K562 (cell line): ENCODE measurements at regions not wholly inside any gene's neighbourhood (a gene's known extent, or its start where the extent isn't known, plus 50 kb on each side); places are given as distances from the start of the nearest gene placed in this dataset.

Source experiments
- ATAC-seq: fragments of 200-7000 bp; cut with Tn5 transposase; 3 replicates; pipeline ENCODE4 v1.9.1; 2020; ENCODE audit warnings: moderate library complexity
- BruUV-seq: library from RNA; stranded (reverse); fragments of 400-500 nt; replicated peaks from 2 replicates; lab custom pipeline; 2021; lab: Mats Ljungman, UMichigan
- CTCF ChIA-PET: fragments of 300-600 bp; formaldehyde crosslinking; extraction: SDS; loops from one replicate; lab custom pipeline; 2021; ENCODE audit warnings: low intra/inter-chr PET ratio; lab: Yijun Ruan, JAX
- POLR2A ChIA-PET: fragments of 300-600, 350-650 bp; sonication (Branson Sonifier 250); formaldehyde crosslinking; extraction: SDS; loops from one replicate; lab custom pipeline; 2021; ENCODE audit warnings: antibody characterized with exemption, inconsistent platforms; lab: Yijun Ruan, JAX
- DNase-seq, 4 experiments: peaks; one replicate each; pipeline versions ENCODE4 v3.0.0 to v3.0.0-alpha.2; 2011 to 2018; ENCODE audit warnings: low spot score in 3 of 4, mixed read lengths in 3 of 4; ENCODE audit errors: extremely low read depth in 1 of 4
- FAIRE-seq: peaks from 2 replicates; lab custom pipeline; 2011; peaks lifted over from hg19 to GRCh38; lab: Jason Lieb, UNC
- H2AFZ ChIP-seq: 2 replicates; pipeline ENCODE4 v1.6.0; 2011; ENCODE audit warnings: low read depth, low read length, control low read depth, inconsistent platforms
- H3K27ac ChIP-seq: fragments of 200-600 bp; 3 replicates; pipeline ENCODE4 v1.8.0; 2011; ENCODE audit warnings: low read depth, mild to moderate bottlenecking, control low read depth, inconsistent platforms, low read length, moderate library complexity, mixed read lengths; ENCODE audit errors: extremely low read depth
- H3K27me3 ChIP-seq, 2 experiments: fragments of 300-600 bp in 1 of 2; 2 replicates in 1 of 2; 3 replicates in 1 of 2; pipeline versions ENCODE4 v1.6.0 to v1.8.0; 2011; ENCODE audit warnings: inconsistent platforms in 2 of 2, low read length in 2 of 2, mild to moderate bottlenecking in 1 of 2, mixed read lengths in 1 of 2, moderate library complexity in 1 of 2; ENCODE audit not compliant: control insufficient read depth in 2 of 2, insufficient read depth in 2 of 2
- H3K36me3 ChIP-seq: fragments of 300-600 bp; 3 replicates; pipeline ENCODE4 v1.8.0; 2011; ENCODE audit warnings: mild to moderate bottlenecking, low read length, inconsistent platforms; ENCODE audit not compliant: control insufficient read depth, insufficient read depth
- H3K4me1 ChIP-seq, 2 experiments: fragments of 200-600 bp in 1 of 2; replicated peaks in 1 of 2; 2 replicates in 1 of 2; 3 replicates in 1 of 2; pipeline versions ENCODE4 v1.5.1 to v1.8.0; 2011; ENCODE audit warnings: inconsistent platforms in 2 of 2, low read length in 2 of 2, mild to moderate bottlenecking in 1 of 2, mixed read lengths in 1 of 2, moderate library complexity in 1 of 2; ENCODE audit not compliant: control insufficient read depth in 2 of 2, insufficient read depth in 2 of 2
- H3K4me2 ChIP-seq: 2 replicates; pipeline ENCODE4 v1.6.1; 2011; ENCODE audit warnings: low read length, control low read depth, inconsistent platforms, mixed read lengths; ENCODE audit not compliant: insufficient read depth
- H3K4me3 ChIP-seq: fragments of 200-600 bp; sonication (generic), shearing (Covaris generic); 2 replicates; pipeline ENCODE4 v1.5.1; 2016; ENCODE audit warnings: control low read depth, inconsistent platforms
- H3K79me2 ChIP-seq: fragments of 200-600 bp; 3 replicates; pipeline ENCODE4 v1.8.0; 2011; ENCODE audit warnings: low read length, inconsistent platforms; ENCODE audit not compliant: control insufficient read depth, insufficient read depth
- H3K9ac ChIP-seq, 2 experiments: 2 replicates each; pipeline versions ENCODE4 v1.6.0 to v1.6.1; 2011; ENCODE audit warnings: low read depth in 2 of 2, low read length in 2 of 2, control low read depth in 1 of 2, inconsistent platforms in 1 of 2, mild to moderate bottlenecking in 1 of 2, mixed read lengths in 1 of 2; ENCODE audit not compliant: insufficient read depth in 1 of 2
- H3K9me1 ChIP-seq: one replicate; pipeline ENCODE4 v1.6.0; 2011; ENCODE audit warnings: inconsistent platforms, mild to moderate bottlenecking, low read length, moderate library complexity; ENCODE audit not compliant: control insufficient read depth, insufficient read depth
- H3K9me3 ChIP-seq: replicated peaks from 2 replicates; pipeline ENCODE4 v1.5.1; 2011; ENCODE audit warnings: low read depth, low read length, inconsistent platforms; ENCODE audit not compliant: control insufficient read depth, insufficient read depth
- H4K20me1 ChIP-seq: replicated peaks from 2 replicates; pipeline ENCODE4 v1.6.1; 2011; ENCODE audit warnings: low read length, inconsistent platforms, mixed read lengths; ENCODE audit not compliant: control insufficient read depth, insufficient read depth
- CC2D1A ChIP-seq: fragments of 450-650 bp; IDR thresholded peaks from 2 replicates; pipeline ENCODE4 v1.6.1; 2017; ENCODE audit warnings: mild to moderate bottlenecking
- NR2C2 ChIP-seq, 2 experiments: fragments of 200-800 bp in 1 of 2; sonication (Bioruptor generic) in 1 of 2; sonication (generic) in 1 of 2; formaldehyde crosslinking in 1 of 2; IDR thresholded peaks; 2 replicates each; pipeline versions ENCODE4 v1.6.1 to v1.8.0; 2016 to 2022; ENCODE audit warnings: mild to moderate bottlenecking in 1 of 2, missing compliant biosample characterization in 1 of 2, missing genetic modification characterization in 1 of 2, missing genetic modification reagents in 1 of 2
- REST ChIP-seq, 2 experiments: fragments of 450-650 bp; formaldehyde crosslinking in 1 of 2; IDR thresholded peaks; 2 replicates each; pipeline versions ENCODE4 v1.4.0 to v1.6.1; 2014 to 2020; ENCODE audit warnings: mild to moderate bottlenecking in 2 of 2, borderline replicate concordance in 1 of 2, low read depth in 1 of 2
- TEAD4 ChIP-seq, 2 experiments: sonication (generic) in 1 of 2; formaldehyde crosslinking in 1 of 2; IDR thresholded peaks; 2 replicates each; pipeline versions ENCODE4 v1.6.1 to v1.8.0; 2012 to 2022; ENCODE audit warnings: borderline replicate concordance in 1 of 2, inconsistent platforms in 1 of 2, low read length in 1 of 2, mild to moderate bottlenecking in 1 of 2, missing genetic modification reagents in 1 of 2
- YY1 ChIP-seq, 3 experiments: IDR thresholded peaks; 2 replicates each; pipeline ENCODE4 v1.6.1; 2011; ENCODE audit warnings: low read length in 2 of 3, mild to moderate bottlenecking in 2 of 3, moderate library complexity in 2 of 3, borderline replicate concordance in 1 of 3, control low read depth in 1 of 3, low read depth in 1 of 3; ENCODE audit not compliant: insufficient read depth in 3 of 3, insufficient replicate concordance in 2 of 3, control insufficient read depth in 1 of 3, insufficient read length in 1 of 3; ENCODE audit errors: extremely low read depth in 1 of 3
- ZNF121 ChIP-seq: sonication (generic); formaldehyde crosslinking; conservative IDR thresholded peaks from 2 replicates; pipeline ENCODE4 v1.8.0; 2022; ENCODE audit warnings: missing genetic modification reagents
- WGBS: fragments of 100-300 bp; shearing (Covaris generic); methylation state at CpG from one replicate; pipeline ENCODE4 v1.1.6; 2016; ENCODE audit warnings: low coverage, mixed read lengths; ENCODE audit not compliant: insufficient coverage; ENCODE audit errors: missing lambda C conversion rate; 5-methylcytosine and 5-hydroxymethylcytosine counted together
- in situ Hi-C: fragments of 300-500 bp; cut with MboI; formaldehyde crosslinking; loops from 4 replicates; pipeline ENCODE4 v1.15.0; 2018; ENCODE audit warnings: inconsistent platforms, mixed read lengths
- intact Hi-C: fragments of 100-400 bp; cut with micrococcal nuclease; formaldehyde crosslinking; loops from 2 replicates; pipeline ENCODE4 v1.14.2; 2022
- TF ChIP-seq, protein P1 (sequence below), 3 experiments: IDR thresholded peaks in 2 of 3; conservative IDR thresholded peaks in 1 of 3; 2 replicates each; pipeline ENCODE4 v1.5.1; 2011 to 2012; ENCODE audit warnings: low read length in 3 of 3, mild to moderate bottlenecking in 3 of 3, control low read depth in 2 of 3, improper control_type of control experiment in 1 of 3, inconsistent platforms in 1 of 3, low read depth in 1 of 3, mixed read lengths in 1 of 3, moderate library complexity in 1 of 3; ENCODE audit not compliant: insufficient read depth in 2 of 3

DNA sequence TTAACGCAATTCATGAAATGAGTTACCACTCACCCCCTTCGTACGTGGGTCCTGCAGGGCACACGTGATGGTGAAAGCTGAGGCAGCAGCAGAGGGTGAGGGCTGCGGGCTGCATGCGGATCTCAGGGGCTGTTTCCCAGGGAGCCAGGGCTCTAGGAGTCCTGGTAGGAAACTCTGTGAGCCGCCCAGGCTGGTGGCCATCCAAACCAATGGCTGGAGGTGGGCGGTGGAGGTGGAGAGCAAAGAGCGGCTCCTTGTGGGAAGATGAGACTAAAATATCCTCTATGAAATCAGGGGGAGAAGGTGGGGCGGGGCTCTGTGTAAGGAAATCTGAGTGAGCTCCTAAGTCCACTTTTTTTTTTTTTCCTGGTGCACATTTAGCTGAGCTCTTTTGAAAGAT, 120.1 kb upstream of the SLC1A4 start (continued):
- TF ChIP-seq, protein P1, sequence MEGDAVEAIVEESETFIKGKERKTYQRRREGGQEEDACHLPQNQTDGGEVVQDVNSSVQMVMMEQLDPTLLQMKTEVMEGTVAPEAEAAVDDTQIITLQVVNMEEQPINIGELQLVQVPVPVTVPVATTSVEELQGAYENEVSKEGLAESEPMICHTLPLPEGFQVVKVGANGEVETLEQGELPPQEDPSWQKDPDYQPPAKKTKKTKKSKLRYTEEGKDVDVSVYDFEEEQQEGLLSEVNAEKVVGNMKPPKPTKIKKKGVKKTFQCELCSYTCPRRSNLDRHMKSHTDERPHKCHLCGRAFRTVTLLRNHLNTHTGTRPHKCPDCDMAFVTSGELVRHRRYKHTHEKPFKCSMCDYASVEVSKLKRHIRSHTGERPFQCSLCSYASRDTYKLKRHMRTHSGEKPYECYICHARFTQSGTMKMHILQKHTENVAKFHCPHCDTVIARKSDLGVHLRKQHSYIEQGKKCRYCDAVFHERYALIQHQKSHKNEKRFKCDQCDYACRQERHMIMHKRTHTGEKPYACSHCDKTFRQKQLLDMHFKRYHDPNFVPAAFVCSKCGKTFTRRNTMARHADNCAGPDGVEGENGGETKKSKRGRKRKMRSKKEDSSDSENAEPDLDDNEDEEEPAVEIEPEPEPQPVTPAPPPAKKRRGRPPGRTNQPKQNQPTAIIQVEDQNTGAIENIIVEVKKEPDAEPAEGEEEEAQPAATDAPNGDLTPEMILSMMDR (IDR thresholded peaks at IDR 0.05 in 2 of 3, conservative IDR thresholded peaks at IDR 0.05 in 1 of 3; ENCODE audit: insufficient read depth in 2 of 3, low read depth in 1 of 3, low read length in 3 of 3), result peak; percentile 17 to 35 (median 25); a peak in 1 of 6 replicates

DNA sequence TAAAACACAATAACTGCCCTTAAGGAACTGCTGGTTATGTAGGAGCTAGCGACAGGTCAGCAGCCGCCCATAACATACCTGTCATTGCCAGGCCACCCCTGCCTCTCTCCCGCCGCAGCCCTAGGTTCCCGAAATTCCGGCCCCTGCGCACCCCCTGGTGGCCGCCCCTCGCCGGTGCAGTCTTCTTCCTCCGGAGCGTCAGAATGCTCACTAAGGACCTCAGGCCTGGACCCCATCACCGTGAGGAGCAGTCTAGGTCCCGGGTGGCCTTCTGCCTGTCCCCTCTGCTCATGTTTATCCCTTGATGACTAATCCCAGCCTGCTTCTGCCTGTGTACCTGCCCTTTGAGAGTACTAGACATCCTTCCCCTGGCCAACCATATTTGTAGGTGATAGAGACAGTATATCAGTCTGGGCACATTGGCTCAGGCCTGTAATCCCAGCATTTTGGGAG, 115.7 kb upstream of the SLC1A4 start:
- H3K9me3 ChIP-seq, result no peaks in the 10 kb centered on the region
- intact Hi-C loops (loop anchor here (1.0 to 2.0 kb wide), 3 partner anchors 278 to 349 kb away; partner anchors contain the start of gene AFTPH), in situ Hi-C loops (loop anchor here (10.0 kb wide), 1 partner anchor 549 kb away; no protein-coding TSS in a partner anchor)
- no peaks in the 10 kb centered on the region for H3K36me3 ChIP-seq
- peaks cover 7 to 14% of the 10 kb centered on the region in 2 experiments; a peak in 4 of 5 replicates for H3K4me1 ChIP-seq
- no peak overlapping the region for H3K4me3 ChIP-seq
- FAIRE-seq (peak; percentile 74), ATAC-seq (peak; percentile 95), DNase-seq (peak; percentile 77 to 86 (median 84))
- H3K4me2 ChIP-seq, result peak overlapping the region; percentile 38
- H3K9ac ChIP-seq, result no peak overlapping the region
- BruUV-seq, result no TSS peak
- H3K79me2 ChIP-seq, result no peaks in the 10 kb centered on the region
- no peak overlapping the region for H3K27ac ChIP-seq
- POLR2A ChIA-PET, result interaction anchor here (0.6 kb wide), 1 partner anchor 351 kb away, joined by 3 read pairs; no protein-coding TSS in a partner anchor
- WGBS, result under 1% methylated on average over 14 of the region's 14 CpGs
- no peaks in the 10 kb centered on the region for H3K27me3 ChIP-seq
- H2AFZ ChIP-seq, result peak overlapping the region; percentile 53
- no peaks in the 10 kb centered on the region for H3K9me1 ChIP-seq
- CTCF ChIA-PET, result interaction anchor here (1.1 to 2.1 kb wide), 6 partner anchors 8 to 543 kb away, joined by 3 to 13 read pairs (median 8); no protein-coding TSS in a partner anchor
- no peaks in the 10 kb centered on the region for H4K20me1 ChIP-seq
- TF ChIP-seq REST (IDR thresholded peaks at IDR 0.05; ENCODE audit: borderline replicate concordance), result peak; percentile 85
- TF ChIP-seq REST (CRISPR knock-in tag; IDR thresholded peaks at IDR 0.05; ENCODE audit: low read depth), result no peak
- peak in 1 of 3 experiments; percentile 21 for TF ChIP-seq YY1 (IDR thresholded peaks at IDR 0.05; ENCODE audit: borderline replicate concordance in 1 of 3, control insufficient read depth in 1 of 3, extremely low read depth in 1 of 3, insufficient read depth in 3 of 3, insufficient read length in 1 of 3, insufficient replicate concordance in 2 of 3, low read depth in 1 of 3, low read length in 2 of 3)
- TF ChIP-seq TEAD4 (IDR thresholded peaks at IDR 0.05; ENCODE audit: low read length), result peak; percentile 28; the same call in 1 of the 2 replicates
- TF ChIP-seq TEAD4 (CRISPR knock-in tag; IDR thresholded peaks at IDR 0.05; ENCODE audit: borderline replicate concordance), result no peak
- peak; percentile 34; the same call in 1 of the 2 replicates for TF ChIP-seq ZNF121 (CRISPR knock-in tag)
- 0 out of 2 replicates have a peak, but pooled peaks have one; percentile 29 for TF ChIP-seq NR2C2 (CRISPR knock-in tag; IDR thresholded peaks at IDR 0.05)
- TF ChIP-seq NR2C2 (tag; IDR thresholded peaks at IDR 0.05), result no peak
- TF ChIP-seq CC2D1A, result peak; percentile 77; the same call in 1 of the 2 replicates
